GM12864 (cell line): ENCODE measurements at regions not wholly inside any gene's neighbourhood (a gene's known extent, or its start where the extent isn't known, plus 50 kb on each side); places are given as distances from the start of the nearest gene placed in this dataset.

Experiments
- DNase-seq: peaks from one replicate; pipeline ENCODE4 v3.0.0-alpha.2; 2011; ENCODE audit warnings: low read depth
- H3K4me3 ChIP-seq: 2 replicates; pipeline ENCODE4 v1.5.1; 2011; ENCODE audit warnings: mild to moderate bottlenecking, low read depth, low read length, control low read depth
- TF ChIP-seq, protein P1 (sequence below): IDR thresholded peaks from 2 replicates; pipeline ENCODE4 v1.5.1; 2011; ENCODE audit warnings: low read depth, mild to moderate bottlenecking, moderate library complexity, low read length, control low read depth, inconsistent platforms; ENCODE audit errors: missing control alignments

DNA sequence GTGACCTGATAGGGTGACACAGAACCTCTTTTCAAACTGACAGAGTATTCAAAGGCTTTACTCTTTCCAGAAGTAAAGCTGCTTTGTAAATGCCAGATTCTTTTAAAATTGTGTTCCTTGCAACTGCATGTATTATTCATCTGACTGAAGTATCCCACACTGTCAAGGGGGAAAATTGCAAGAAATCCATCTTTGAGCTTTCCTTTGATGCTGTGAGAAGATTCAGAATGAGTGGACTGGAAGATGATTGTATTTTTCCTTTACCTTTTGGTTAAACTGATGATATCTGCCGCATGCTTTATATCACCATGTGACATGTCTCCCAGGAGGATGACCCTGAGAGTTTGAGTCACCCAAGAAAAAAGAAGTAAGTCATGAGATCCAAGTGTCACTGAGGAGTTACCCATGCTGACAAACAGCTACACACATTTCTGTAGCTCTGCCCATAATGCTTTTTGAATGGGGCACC lies 250.8 kb upstream of the CBLB start:
- DNase-seq, result no peak

GRCh38 chr3:106120356-106120755 lies 251.5 kb upstream of the CBLB start:
- no peak overlapping the region for H3K4me3 ChIP-seq
- TF ChIP-seq, protein P1, sequence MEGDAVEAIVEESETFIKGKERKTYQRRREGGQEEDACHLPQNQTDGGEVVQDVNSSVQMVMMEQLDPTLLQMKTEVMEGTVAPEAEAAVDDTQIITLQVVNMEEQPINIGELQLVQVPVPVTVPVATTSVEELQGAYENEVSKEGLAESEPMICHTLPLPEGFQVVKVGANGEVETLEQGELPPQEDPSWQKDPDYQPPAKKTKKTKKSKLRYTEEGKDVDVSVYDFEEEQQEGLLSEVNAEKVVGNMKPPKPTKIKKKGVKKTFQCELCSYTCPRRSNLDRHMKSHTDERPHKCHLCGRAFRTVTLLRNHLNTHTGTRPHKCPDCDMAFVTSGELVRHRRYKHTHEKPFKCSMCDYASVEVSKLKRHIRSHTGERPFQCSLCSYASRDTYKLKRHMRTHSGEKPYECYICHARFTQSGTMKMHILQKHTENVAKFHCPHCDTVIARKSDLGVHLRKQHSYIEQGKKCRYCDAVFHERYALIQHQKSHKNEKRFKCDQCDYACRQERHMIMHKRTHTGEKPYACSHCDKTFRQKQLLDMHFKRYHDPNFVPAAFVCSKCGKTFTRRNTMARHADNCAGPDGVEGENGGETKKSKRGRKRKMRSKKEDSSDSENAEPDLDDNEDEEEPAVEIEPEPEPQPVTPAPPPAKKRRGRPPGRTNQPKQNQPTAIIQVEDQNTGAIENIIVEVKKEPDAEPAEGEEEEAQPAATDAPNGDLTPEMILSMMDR, result no peak
- no peak for DNase-seq

More for the DNA sequence above, 250.8 kb upstream of the CBLB start:
- H3K4me3 ChIP-seq, result no peak overlapping the region
- TF ChIP-seq, protein P1, result no peak

DNA sequence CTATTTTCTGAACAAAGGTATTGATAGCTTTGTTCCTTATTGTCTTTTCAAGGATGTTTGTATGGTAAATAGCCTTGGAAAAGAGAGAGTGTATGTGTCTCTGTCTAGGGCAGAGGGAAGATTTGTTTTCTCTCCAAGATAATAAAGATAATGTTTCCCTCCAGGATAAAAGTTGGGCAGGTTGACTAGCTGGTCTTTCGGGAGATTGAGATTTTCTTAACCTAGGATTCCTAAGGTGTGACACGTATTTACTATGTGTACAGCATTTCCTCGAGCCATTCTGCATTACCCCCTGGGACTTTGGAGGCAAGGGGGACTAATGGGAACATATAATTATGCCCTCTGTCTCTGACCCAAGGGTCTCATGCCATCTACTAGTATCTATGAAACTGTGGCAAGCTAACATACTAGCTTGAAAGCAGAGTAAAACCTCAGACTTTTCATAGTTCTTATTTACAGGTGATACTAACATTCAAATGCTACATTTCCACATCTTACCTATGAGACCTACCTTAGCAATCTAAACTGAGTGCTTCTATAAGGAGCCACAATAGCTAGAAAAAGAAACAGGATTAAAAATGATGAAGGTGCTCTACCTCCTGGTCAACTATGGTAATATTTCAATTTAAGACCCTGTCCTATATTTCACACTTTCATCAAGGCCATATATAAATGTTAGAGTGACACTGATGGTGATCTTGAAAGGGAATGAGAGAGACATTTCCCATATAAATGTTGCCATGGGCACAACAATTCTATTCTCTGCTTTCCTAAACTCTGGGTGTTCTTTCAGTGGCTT lies 252.9 kb upstream of the CBLB start:
- H3K4me3 ChIP-seq, result no peak overlapping the region
- TF ChIP-seq, protein P1, result no peak
- DNase-seq, result no peak

- H3K4me3 ChIP-seq, result no peak overlapping the region
- TF ChIP-seq, protein P1, result no peak
- no peak for DNase-seq
These were observed 256.0 kb upstream of the CBLB start for GRCh38 chr3:106124818-106125217.

DNA sequence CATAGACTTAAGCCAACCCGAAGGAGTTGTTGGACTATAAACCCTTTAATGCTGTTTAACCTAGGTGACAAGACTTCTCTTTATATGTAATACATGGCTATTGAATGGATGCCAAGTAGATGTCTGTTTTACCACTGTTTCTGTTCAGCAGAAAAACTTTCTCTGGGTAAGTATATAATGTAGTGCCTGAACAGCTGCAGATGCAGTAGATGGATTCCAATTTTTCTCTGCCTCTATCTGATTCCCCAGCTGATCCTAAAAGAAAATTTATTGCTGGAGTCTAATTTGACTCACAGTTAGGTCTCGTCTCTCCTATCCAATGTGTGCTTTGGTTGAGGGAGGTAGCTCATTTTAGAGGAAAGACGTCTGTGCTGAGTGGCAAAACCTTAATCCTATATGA lies 256.5 kb upstream of the CBLB start:
- TF ChIP-seq, protein P1, result no peak
- H3K4me3 ChIP-seq, result no peak overlapping the region
- no peak for DNase-seq

GRCh38 chr3:106126067-106126845 lies 257.4 kb upstream of the CBLB start:
- no peak for DNase-seq
- TF ChIP-seq, protein P1, result no peak
- no peak overlapping the region for H3K4me3 ChIP-seq

GRCh38 chr3:106126846-106127235 lies 258.0 kb upstream of the CBLB start:
- TF ChIP-seq, protein P1, result no peak
- no peak for DNase-seq
- no peak overlapping the region for H3K4me3 ChIP-seq
